KMS-11 (cell line): ENCODE measurements at regions not wholly inside any gene's neighbourhood (a gene's known extent, or its start where the extent isn't known, plus 50 kb on each side); places are given as distances from the start of the nearest gene placed in this dataset.

Experiments used
- H2AFZ ChIP-seq: fragments of 200-600 bp; sonication (generic); 2 replicates; pipeline ENCODE4 v1.6.1; 2016; ENCODE audit warnings: antibody characterized with exemption, mixed run types, low read depth
- H3K27ac ChIP-seq: fragments of 200-600 bp; sonication (generic); 2 replicates; pipeline ENCODE4 v1.6.1; 2016; ENCODE audit warnings: mild to moderate bottlenecking, mixed run types
- H3K27me3 ChIP-seq: fragments of 200-600 bp; sonication (generic); 2 replicates; pipeline ENCODE4 v1.6.1; 2017; ENCODE audit warnings: mild to moderate bottlenecking, low read depth, mixed run types, moderate library complexity; ENCODE audit not compliant: insufficient read depth
- H3K36me3 ChIP-seq: fragments of 200-600 bp; sonication (generic); 2 replicates; pipeline ENCODE4 v1.6.1; 2017; ENCODE audit warnings: mild to moderate bottlenecking, mixed run types; ENCODE audit not compliant: insufficient read depth
- H3K4me1 ChIP-seq: fragments of 200-600 bp; sonication (generic); 2 replicates; pipeline ENCODE4 v1.6.1; 2016; ENCODE audit warnings: mild to moderate bottlenecking, low read depth, mixed run types; ENCODE audit not compliant: poor library complexity, severe bottlenecking
- H3K4me2 ChIP-seq: fragments of 200-600 bp; sonication (generic); 2 replicates; pipeline ENCODE4 v1.7.0; 2016; ENCODE audit warnings: mild to moderate bottlenecking, mixed run types
- H3K4me3 ChIP-seq: fragments of 200-600 bp; sonication (generic); IDR thresholded peaks from 2 replicates; pipeline ENCODE4 v1.6.1; 2017; ENCODE audit warnings: low read depth, low read length, mixed read lengths; ENCODE audit not compliant: insufficient read depth
- H3K79me2 ChIP-seq: fragments of 200-600 bp; sonication (generic); 2 replicates; pipeline ENCODE4 v1.6.1; 2016; ENCODE audit warnings: low read depth, mixed run types; ENCODE audit not compliant: insufficient read depth
- H3K9ac ChIP-seq: fragments of 200-600 bp; sonication (generic); 2 replicates; pipeline ENCODE4 v1.6.1; 2016; ENCODE audit warnings: mild to moderate bottlenecking, mixed run types
- H4K20me1 ChIP-seq: fragments of 200-600 bp; sonication (generic); 2 replicates; pipeline ENCODE4 v1.6.1; 2016; ENCODE audit warnings: mild to moderate bottlenecking, mixed run types; ENCODE audit not compliant: insufficient read depth
- CTCF ChIP-seq: fragments of 200-600 bp; sonication (generic); conservative IDR thresholded peaks from 2 replicates; pipeline ENCODE4 v1.6.1; 2017; ENCODE audit warnings: low read depth, mild to moderate bottlenecking, antibody characterized with exemption, low read length, moderate library complexity, mixed read lengths

DNA sequence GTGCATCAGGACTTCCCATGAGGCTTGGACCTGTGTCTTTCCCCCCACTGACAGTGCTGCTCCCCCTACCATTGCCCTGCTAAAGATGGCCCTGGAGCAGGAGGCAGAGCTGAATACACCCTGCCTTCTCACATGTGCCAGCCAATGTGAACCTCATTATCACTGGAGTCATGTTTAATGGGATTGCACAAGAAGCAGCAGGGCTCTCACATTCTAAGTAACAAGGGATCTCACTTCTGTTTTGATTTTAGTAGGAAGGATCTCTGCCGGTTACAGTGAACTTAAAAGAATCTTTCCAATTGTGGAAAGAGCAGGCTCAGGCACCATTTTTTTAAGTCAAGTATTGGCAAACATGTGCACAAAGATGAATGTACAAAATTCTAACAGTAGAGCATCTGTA is 322.1 kb upstream of the MEX3C start:
- Histone ChIP-seq H3K4me3 (no peak overlapping the region), H4K20me1 (no peaks in the 10 kb centered on the region), H3K27me3 (no peaks in the 10 kb centered on the region), H3K27ac (no peak overlapping the region), H3K4me2 (no peak overlapping the region), H3K4me1 (peaks cover 34% of the 10 kb centered on the region), H2AFZ (no peak overlapping the region), H3K9ac (no peak overlapping the region), H3K79me2 (no peaks in the 10 kb centered on the region), H3K36me3 (no peaks in the 10 kb centered on the region)
- TF ChIP-seq CTCF: no peak

GRCh38 chr18:51520676-51521180 is 323.2 kb upstream of the MEX3C start:
- Histone ChIP-seq H3K9ac (no peak overlapping the region), H4K20me1 (no peaks in the 10 kb centered on the region), H3K27me3 (no peaks in the 10 kb centered on the region), H3K4me1 (peaks cover 22% of the 10 kb centered on the region), H3K79me2 (no peaks in the 10 kb centered on the region), H3K4me3 (no peak overlapping the region), H3K36me3 (no peaks in the 10 kb centered on the region), H3K27ac (no peak overlapping the region), H3K4me2 (no peak overlapping the region), H2AFZ (no peak overlapping the region)
- no peak for TF ChIP-seq CTCF

GRCh38 chr18:51522338-51522737 is 324.9 kb upstream of the MEX3C start:
- H3K4me1 ChIP-seq: peaks cover 6% of the 10 kb centered on the region
- no peaks in the 10 kb centered on the region for H3K79me2 ChIP-seq
- no peak overlapping the region for H3K4me2 ChIP-seq
- H4K20me1 ChIP-seq: no peaks in the 10 kb centered on the region
- no peak overlapping the region for H3K27ac ChIP-seq
- H2AFZ ChIP-seq: no peak overlapping the region
- no peaks in the 10 kb centered on the region for H3K27me3 ChIP-seq
- H3K9ac ChIP-seq: no peak overlapping the region
- no peaks in the 10 kb centered on the region for H3K36me3 ChIP-seq
- H3K4me3 ChIP-seq: no peak overlapping the region
- no peak for TF ChIP-seq CTCF

GRCh38 chr18:51522821-51523220 is 325.3 kb upstream of the MEX3C start:
- no peaks in the 10 kb centered on the region for H3K79me2 ChIP-seq
- no peaks in the 10 kb centered on the region for H4K20me1 ChIP-seq
- H2AFZ ChIP-seq: no peak overlapping the region
- no peaks in the 10 kb centered on the region for H3K27me3 ChIP-seq
- no peak overlapping the region for H3K4me3 ChIP-seq
- H3K9ac ChIP-seq: no peak overlapping the region
- peaks cover 1% of the 10 kb centered on the region for H3K4me1 ChIP-seq
- no peaks in the 10 kb centered on the region for H3K36me3 ChIP-seq
- no peak overlapping the region for H3K27ac ChIP-seq
- TF ChIP-seq CTCF: no peak
- H3K4me2 ChIP-seq: no peak overlapping the region
